Activated CD8-positive, alpha-beta T cell treated with anti-CD3 and anti-CD28 coated beads, Interleukin-2, amount 10 ng/mL, durations not matched to agents 7 days and 5 days (primary cell): ENCODE measurements at regions not wholly inside any gene's neighbourhood (a gene's known extent, or its start where the extent isn't known, plus 50 kb on each side); places are given as distances from the start of the nearest gene placed in this dataset.
A peak's percentile ranks its signal among the peaks of the same experiment; 100 is the strongest.
"Not testable (repeated sequence)": the region's sequence is repeated elsewhere in the genome, so short reads cannot be mapped to it uniquely, and the experiment has no call there.

Experiments
- ATAC-seq: fragments of 150-1000 bp; cut with Tn5 transposase; one replicate; pipeline ENCODE4 v1.10.0; 2021; ENCODE audit warnings: moderate library complexity
- CTCF ChIA-PET: fragments of 350-600 bp; sonication (Branson Sonifier 250); formaldehyde crosslinking; loops from one replicate; lab custom pipeline; 2021; ENCODE audit warnings: antibody characterized with exemption; lab: Charles Lee
- POLR2A ChIA-PET: fragments of 350-600 bp; sonication (Branson Sonifier 250); formaldehyde crosslinking; loops from one replicate; lab custom pipeline; 2021; ENCODE audit warnings: antibody characterized with exemption; lab: Charles Lee
- DNase-seq: peaks from one replicate; pipeline ENCODE4 v3.0.0-alpha.2; 2020
- H3K27ac Mint-ChIP-seq: one replicate; pipeline ENCODE4 v1.8.0; 2021; ENCODE audit warnings: mild to moderate bottlenecking, mixed read lengths
- H3K27me3 Mint-ChIP-seq: one replicate; pipeline ENCODE4 v1.8.0; 2021; ENCODE audit warnings: low read depth, mixed read lengths
- H3K36me3 Mint-ChIP-seq: one replicate; pipeline ENCODE4 v1.8.0; 2021; ENCODE audit warnings: low read depth, mixed read lengths
- H3K4me1 Mint-ChIP-seq: one replicate; pipeline ENCODE4 v1.8.0; 2021; ENCODE audit warnings: low read depth, mixed read lengths
- H3K4me3 Mint-ChIP-seq: one replicate; pipeline ENCODE4 v1.8.0; 2021; ENCODE audit warnings: mild to moderate bottlenecking, mixed read lengths
- H3K9me3 Mint-ChIP-seq: one replicate; pipeline ENCODE4 v1.8.0; 2022; ENCODE audit warnings: mixed read lengths; ENCODE audit not compliant: insufficient read depth

DNA sequence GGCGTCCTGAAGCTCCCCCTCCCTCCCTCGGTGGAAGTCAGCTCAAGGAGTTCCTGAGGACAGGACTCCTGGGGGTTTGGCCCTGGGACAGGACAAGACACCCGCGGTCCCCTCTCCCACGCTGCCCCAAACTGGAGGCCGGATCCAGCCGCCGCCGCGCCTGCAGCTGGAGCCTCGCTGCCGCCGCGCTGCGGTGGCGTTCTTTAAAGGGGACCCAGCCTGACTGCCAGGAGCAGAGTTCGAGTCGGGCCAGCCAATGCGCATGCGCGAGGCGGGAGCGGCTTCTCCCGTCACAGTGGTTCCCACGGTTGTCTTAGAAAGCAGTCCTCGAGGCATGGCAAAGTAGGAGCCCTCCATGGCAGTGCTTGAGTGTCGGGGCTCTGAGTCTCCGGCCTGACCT, 362.7 kb upstream of the ZNF337 start:
- DNase-seq, H3K9me3 Mint-ChIP-seq, H3K27me3 Mint-ChIP-seq, H3K27ac Mint-ChIP-seq, POLR2A ChIA-PET, H3K4me3 Mint-ChIP-seq, CTCF ChIA-PET, H3K36me3 Mint-ChIP-seq, ATAC-seq, H3K4me1 Mint-ChIP-seq: not testable (repeated sequence)

DNA sequence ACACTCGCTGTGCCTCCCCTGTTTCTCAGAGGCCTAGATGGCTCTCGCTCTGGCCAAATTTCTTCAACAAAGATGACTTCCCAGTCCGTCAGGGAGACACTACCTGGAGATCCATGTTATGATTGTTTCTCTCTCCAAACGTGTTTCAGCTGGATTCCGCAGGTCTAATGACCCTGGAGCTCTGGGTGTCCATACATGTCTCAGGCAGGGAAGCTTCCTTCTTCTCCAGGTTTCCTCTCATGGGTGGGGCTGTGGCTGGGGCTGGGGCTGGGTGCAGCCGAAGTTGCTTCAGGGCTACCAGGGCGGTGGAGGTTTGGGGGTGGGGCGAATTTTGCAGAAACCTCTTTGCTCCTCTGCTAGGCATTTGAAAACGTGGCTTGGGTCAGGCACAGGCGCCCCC, 361.8 kb upstream of the ZNF337 start:
- H3K4me1 Mint-ChIP-seq, CTCF ChIA-PET, H3K27me3 Mint-ChIP-seq, POLR2A ChIA-PET, H3K4me3 Mint-ChIP-seq, H3K9me3 Mint-ChIP-seq, DNase-seq, ATAC-seq, H3K27ac Mint-ChIP-seq, H3K36me3 Mint-ChIP-seq: not testable (repeated sequence)

DNA sequence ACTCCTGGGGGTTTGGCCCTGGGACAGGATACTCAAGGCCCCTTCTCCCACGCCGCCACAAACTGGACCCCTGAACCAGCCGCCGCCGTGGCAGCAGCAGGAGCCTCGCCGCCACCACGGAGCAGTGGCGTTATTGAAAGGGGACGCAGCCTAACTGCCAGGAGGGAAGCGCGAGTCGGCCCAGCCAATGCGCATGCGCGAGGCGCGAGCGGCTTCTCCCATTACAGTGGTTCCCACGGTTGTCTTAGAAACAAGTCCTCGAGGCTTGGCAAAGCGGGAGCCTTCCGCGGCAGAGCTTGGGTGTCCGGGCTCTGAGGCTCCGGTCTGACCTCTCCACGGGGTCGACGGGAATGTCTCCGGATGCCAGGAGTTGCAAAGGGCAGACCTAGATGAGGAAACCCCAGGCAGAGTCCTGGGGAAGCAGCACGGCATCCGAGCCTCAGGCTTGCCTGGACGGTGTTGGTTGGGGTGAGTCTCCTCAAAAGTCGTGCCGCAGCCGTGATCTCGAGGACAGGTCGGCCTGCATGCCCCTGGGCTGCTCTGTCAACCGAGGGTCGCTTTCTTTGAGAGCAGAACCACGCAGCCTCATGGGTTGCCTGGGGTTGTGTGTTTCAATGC, 360.6 kb upstream of the ZNF337 start:
- DNase-seq, CTCF ChIA-PET, H3K27me3 Mint-ChIP-seq, H3K4me1 Mint-ChIP-seq, ATAC-seq, POLR2A ChIA-PET, H3K4me3 Mint-ChIP-seq, H3K9me3 Mint-ChIP-seq, H3K27ac Mint-ChIP-seq, H3K36me3 Mint-ChIP-seq: not testable (repeated sequence)

DNA sequence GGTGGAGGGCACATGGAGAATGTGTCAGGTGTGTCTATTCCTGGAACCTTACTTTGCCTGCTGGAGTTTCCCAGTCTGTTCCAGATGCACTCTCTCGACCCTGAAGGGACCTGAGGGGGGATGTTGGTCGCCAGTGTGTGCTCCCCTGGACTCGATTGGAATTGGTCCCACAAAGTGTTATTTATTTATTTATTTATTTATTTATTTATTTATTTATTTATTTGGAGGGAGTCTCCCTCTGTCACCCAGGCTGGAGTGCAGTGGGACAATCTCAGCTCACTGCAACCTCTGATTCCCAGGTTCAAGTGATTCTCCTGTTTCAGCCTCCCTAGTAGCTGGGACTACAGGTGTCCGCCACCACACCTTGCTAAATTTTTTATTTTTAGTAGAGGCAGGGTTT, 329.1 kb upstream of the ZNF337 start:
- CTCF ChIA-PET, H3K36me3 Mint-ChIP-seq, H3K27ac Mint-ChIP-seq: not testable (repeated sequence)

DNA sequence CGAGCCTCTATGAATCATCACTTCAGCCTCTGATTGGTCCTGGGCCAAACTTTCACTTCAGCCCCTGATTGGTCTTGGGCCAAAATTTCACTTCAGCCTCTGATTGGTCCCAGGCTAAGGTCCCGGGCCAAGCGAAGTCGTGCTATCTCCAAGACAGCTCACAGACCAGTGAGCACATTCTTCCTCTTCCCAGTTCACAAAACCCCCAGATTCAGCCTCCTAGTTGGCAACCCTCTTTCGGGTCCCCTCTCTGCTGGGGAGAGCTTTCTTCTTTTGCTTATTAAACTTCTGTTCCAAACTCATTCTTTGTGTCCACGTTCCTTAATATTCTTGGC, 314.3 kb upstream of the ZNF337 start:
- H3K36me3 Mint-ChIP-seq, DNase-seq, CTCF ChIA-PET, ATAC-seq, H3K9me3 Mint-ChIP-seq, H3K27ac Mint-ChIP-seq, H3K4me1 Mint-ChIP-seq, H3K27me3 Mint-ChIP-seq, POLR2A ChIA-PET: not testable (repeated sequence)
- H3K4me3 Mint-ChIP-seq, result peak overlapping the region; percentile 88

More for the DNA sequence above, 329.1 kb upstream of the ZNF337 start:
- DNase-seq, ATAC-seq, POLR2A ChIA-PET, H3K4me1 Mint-ChIP-seq, H3K4me3 Mint-ChIP-seq, H3K9me3 Mint-ChIP-seq, H3K27me3 Mint-ChIP-seq: not testable (repeated sequence)

DNA sequence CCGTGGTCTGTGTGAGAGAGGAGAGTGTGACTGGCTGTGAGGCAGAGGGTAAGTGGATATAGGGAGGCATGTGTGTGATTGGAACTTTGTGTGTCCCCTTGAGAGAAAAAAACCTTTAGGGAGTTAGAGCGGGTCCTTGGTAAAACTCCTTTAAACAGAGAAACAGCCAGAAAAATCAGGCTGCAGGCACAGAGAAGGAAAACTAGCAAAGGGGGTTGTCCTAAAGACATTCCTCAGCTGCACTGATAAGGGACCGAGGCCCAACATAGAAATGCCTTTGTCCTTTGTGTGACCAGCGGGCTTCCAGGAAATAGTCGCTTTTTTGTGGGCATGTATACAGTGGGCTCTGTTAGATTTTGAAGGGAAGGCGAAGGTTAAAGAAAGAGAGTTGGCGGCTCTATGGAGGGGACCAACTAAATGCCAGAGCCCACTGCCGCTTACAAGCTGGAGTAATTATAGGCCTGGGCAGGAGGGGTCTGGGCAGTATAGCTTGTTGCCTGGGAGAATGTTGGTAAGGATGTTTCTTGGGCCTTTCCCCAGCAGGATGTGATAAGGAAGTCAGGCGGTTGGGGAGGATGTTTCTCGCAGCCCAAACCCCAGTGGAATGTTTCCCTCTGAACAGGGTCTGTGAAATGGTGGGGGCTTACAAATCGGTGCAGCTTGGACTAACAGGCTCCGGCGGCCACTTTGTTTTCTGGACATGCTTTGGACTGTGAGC, 313.7 kb upstream of the ZNF337 start:
- H3K27me3 Mint-ChIP-seq, CTCF ChIA-PET, ATAC-seq, DNase-seq, H3K36me3 Mint-ChIP-seq, H3K4me1 Mint-ChIP-seq, POLR2A ChIA-PET, H3K9me3 Mint-ChIP-seq: not testable (repeated sequence)
- Mint-ChIP-seq H3K27ac (peak overlapping the region; percentile 89), H3K4me3 (peak overlapping the region; percentile 88)

DNA sequence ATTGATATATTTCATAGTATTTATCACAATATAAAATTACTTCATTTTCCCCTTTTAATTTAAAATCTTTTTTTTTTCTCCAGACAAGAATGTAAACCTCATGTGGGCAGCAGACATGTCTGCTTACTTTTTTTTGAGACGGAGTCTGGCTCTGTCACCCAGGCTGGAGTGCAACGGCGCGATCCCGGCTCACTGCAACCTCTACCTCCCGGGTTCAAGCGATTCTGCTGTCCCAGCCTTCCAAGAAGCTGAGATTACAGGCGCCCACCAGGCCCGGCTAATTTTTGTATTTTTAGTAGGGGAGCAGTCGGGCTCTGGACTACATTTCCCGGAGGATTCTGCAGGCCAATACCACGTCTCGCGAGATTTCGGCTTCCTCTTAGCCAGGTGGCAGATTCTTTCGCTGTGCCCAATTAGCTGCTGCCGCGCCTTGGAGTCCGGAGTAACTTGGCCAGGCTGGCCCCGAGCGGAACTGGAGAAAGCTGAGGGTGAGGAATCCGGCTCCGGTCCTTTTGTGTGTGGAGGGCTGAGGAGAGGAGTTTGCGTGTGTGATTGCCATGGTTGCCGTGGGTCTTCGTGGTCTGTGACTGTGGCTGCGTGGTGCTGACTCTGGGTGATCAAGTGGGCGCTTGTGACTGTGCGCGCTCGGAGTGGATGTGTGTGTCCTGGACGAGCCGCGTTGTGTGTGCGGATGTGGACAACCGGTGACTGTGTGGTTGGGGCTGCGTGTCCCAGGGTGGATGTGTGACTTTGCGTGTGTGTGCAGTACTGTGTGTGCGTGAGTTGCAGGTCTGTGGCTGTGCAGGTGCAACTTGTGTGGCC, 313.0 kb upstream of the ZNF337 start:
- H3K9me3 Mint-ChIP-seq, CTCF ChIA-PET, H3K27me3 Mint-ChIP-seq, H3K4me1 Mint-ChIP-seq, ATAC-seq, POLR2A ChIA-PET, H3K36me3 Mint-ChIP-seq: not testable (repeated sequence)
- H3K27ac Mint-ChIP-seq, result peak overlapping the region; percentile 89
- peak overlapping the region; percentile 88 for H3K4me3 Mint-ChIP-seq
- DNase-seq, result peak; percentile 77

DNA sequence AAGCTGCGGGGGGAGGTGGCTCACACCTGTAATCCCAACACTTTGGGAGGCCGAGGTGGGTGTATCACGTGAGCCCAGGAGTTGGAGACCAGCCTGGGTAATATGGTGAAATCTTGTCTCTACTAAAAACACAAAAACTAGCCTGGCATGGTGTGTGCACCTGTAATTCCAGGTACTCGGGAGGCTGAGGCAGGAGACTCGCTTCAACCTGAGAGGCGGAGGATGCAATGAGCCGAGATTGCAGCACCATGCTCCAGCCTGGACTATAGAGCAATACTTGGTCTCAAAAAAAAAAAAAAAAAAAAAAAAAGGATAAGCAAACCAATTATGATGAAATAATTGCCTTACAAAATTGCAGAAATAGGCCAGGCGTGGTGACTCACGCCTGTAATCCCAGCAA, 311.4 kb upstream of the ZNF337 start:
- not testable (repeated sequence) for H3K4me1 Mint-ChIP-seq

DNA sequence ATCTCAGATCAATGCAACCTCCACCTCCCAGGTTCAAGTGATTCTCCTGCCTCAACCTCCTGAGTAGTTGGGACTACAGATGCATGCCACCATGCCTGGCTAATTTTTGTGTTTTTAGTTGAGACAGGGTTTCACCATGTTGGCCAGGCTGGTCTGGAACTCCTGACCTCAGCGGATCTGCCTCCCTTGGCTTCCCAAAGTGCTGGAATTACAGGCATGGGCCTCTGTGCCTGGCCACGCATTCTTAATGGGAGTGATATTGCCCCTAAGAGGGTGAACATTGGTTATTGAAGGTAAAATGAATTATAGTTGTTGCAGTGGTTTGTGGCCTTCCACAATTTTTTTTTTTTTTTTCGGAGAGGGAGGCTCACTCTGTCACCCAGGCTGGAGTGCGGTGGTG, 309.5 kb upstream of the ZNF337 start:
- H3K4me3 Mint-ChIP-seq, H3K9me3 Mint-ChIP-seq, H3K36me3 Mint-ChIP-seq, H3K4me1 Mint-ChIP-seq, DNase-seq, H3K27me3 Mint-ChIP-seq, H3K27ac Mint-ChIP-seq, CTCF ChIA-PET, ATAC-seq, POLR2A ChIA-PET: not testable (repeated sequence)

More for the DNA sequence above, 311.4 kb upstream of the ZNF337 start:
- H3K27me3 Mint-ChIP-seq, ATAC-seq, H3K36me3 Mint-ChIP-seq, H3K4me3 Mint-ChIP-seq, DNase-seq, POLR2A ChIA-PET, CTCF ChIA-PET, H3K27ac Mint-ChIP-seq, H3K9me3 Mint-ChIP-seq: not testable (repeated sequence)

DNA sequence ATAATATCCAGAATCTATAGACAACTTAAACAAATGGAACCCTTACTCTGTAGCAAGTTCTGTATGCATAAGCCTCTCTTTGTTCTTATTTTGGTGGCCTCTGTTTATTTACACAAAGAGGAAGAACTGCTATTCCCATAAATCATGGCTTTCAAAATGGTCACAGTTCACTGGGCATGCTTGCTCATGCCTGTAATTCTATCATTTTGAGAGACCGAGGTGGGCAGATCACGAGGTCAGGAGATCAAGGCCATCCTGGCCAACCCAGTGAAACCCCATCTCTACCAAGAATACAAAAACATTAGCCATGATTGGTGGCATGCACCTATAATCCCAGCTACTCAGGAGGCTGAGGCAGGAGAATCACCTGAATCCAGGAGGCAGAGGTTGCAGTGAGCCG, 307.3 kb upstream of the ZNF337 start:
- POLR2A ChIA-PET, DNase-seq, H3K4me3 Mint-ChIP-seq, ATAC-seq, H3K27me3 Mint-ChIP-seq, H3K27ac Mint-ChIP-seq, H3K9me3 Mint-ChIP-seq, CTCF ChIA-PET, H3K4me1 Mint-ChIP-seq, H3K36me3 Mint-ChIP-seq: not testable (repeated sequence)

DNA sequence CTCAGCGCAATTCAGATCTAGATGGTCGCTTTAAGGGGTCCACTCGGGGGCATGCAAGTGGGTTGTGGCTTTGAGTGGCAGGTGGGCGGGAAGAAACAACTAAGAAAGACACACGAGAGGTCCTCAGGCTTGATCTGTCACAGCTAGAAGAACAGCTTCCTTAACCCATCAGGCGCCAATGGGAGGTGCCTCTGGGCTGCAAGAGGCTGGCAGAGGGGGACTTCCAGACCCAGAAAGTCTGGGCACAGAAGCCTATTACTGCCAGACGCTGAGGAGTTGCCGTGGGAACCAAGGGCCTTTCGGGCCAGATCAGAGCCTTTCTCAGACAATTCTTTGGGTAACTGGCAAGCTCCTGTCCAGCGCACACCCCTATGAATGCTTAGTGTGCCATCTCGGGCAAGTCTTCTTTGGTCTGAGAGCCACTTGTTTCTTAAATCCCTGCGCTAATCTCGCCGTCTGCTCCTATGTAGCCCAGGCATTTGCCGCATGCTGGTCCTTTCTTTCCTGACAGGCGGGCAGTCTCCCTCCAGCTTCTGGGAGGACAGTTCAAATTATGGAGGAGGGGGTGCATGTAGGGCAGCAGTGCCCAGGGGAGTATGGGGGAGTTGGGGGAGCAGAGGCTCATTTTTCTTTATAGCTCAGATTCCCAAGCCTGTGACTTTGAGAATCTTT, 300.9 kb upstream of the ZNF337 start:
- H3K9me3 Mint-ChIP-seq, POLR2A ChIA-PET, H3K36me3 Mint-ChIP-seq, H3K4me1 Mint-ChIP-seq, CTCF ChIA-PET, H3K27me3 Mint-ChIP-seq, DNase-seq, H3K27ac Mint-ChIP-seq, H3K4me3 Mint-ChIP-seq, ATAC-seq: not testable (repeated sequence)

DNA sequence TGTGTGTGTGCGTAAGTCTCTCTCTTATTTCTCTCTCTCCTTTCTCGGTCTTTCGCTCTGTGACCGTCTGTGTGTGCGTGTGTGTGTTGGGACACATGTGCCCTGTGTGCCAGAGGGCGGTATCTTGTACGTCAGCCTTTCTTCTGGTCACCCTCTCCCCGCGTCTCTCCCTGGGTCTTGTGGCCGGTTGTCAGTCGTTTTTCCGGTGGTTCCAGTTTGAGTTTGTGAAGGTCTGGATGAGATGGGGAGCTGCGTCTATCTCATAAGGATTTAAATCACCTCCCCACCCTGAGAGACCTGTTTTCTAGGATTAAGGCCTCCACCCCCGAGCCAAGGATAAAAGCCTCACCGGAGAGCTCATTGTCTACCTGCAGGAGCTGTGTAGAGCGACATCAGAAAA, 295.5 kb upstream of the ZNF337 start:
- CTCF ChIA-PET, result no interaction called here
- Mint-ChIP-seq H3K9me3 (no peaks in the 10 kb centered on the region), H3K27ac (no peak overlapping the region), H3K4me1 (peaks cover 5% of the 10 kb centered on the region), H3K27me3 (peaks cover 3% of the 10 kb centered on the region), H3K4me3 (no peak overlapping the region), H3K36me3 (no peaks in the 10 kb centered on the region)
- DNase-seq (no peak), ATAC-seq (no peak)
- POLR2A ChIA-PET, result no interaction called here
